ENCODE measurements at regions not wholly inside any gene's neighbourhood (a gene's known extent, or its start where the extent isn't known, plus 50 kb on each side); places are given as distances from the start of the nearest gene placed in this dataset.
A peak's percentile ranks its signal among the peaks of the same experiment; 100 is the strongest.

- Histone ChIP-seq H3K9me3 (replicated peaks) (no peaks in the 10 kb centered on the region), H3K4me1 (peaks cover 6% of the 10 kb centered on the region), H3K36me3 (no peaks in the 10 kb centered on the region), H3K4me3 (no peak overlapping the region), H3K27me3 (ENCODE audit: low read depth) (peaks cover 10% of the 10 kb centered on the region), H3K27ac (replicated peaks) (no peak overlapping the region)
- DNase-seq: no peak
- no peak for TF ChIP-seq CTCF (IDR thresholded peaks at IDR 0.05; ENCODE audit: borderline replicate concordance)
- intact Hi-C loops (cut with micrococcal nuclease): no loop called here
Measured at GRCh38 chr2:220455351-220455990, 828.0 kb downstream of the SLC4A3 start.

GRCh38 chr2:220458051-220458450, 830.6 kb downstream of the SLC4A3 start:
- Histone ChIP-seq H3K4me3 (no peak overlapping the region), H3K36me3 (no peaks in the 10 kb centered on the region), H3K27ac (replicated peaks) (no peak overlapping the region), H3K4me1 (peaks cover 13% of the 10 kb centered on the region), H3K27me3 (ENCODE audit: low read depth) (no peaks in the 10 kb centered on the region), H3K9me3 (replicated peaks) (no peaks in the 10 kb centered on the region)
- DNase-seq: no peak
- no peak for TF ChIP-seq CTCF (IDR thresholded peaks at IDR 0.05; ENCODE audit: borderline replicate concordance)
- intact Hi-C loops (cut with micrococcal nuclease): no loop called here

DNA sequence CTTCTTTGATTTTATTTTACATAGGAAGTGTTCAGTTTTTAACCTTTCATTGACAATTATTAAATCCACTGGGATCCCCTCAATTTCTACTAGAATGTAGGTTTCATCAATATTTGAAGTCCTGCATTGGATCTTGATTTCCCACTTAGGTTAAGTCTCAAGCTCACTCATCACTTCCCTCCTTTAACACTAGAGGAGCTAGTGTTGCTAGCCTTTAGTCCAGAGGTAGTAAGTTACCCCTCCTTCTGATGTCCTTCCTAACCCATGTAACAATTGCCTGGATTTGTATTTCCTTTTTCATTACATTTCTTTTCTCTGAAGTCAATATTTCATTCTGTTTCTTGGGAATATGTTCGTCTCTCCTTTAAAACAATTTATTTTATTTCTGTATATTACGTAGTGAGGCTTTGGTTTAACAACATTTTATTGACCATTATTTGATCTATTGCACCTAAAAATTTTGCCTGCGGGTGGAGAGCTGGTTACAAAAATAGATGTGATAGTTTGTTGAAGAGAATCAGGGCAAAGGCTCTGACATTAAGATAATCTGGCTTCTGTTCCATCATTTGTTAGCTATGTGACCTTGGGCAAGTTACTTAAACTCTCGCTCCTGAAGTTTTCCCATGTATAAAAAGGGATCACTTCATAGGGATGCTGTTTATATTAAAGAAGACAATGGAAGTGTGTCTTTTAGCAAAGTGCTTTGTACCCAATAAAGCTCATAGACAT, 833.0 kb downstream of the SLC4A3 start:
- H3K27ac ChIP-seq (replicated peaks): no peak overlapping the region
- H3K4me3 ChIP-seq: no peak overlapping the region
- intact Hi-C loops (cut with micrococcal nuclease): no loop called here

DNA sequence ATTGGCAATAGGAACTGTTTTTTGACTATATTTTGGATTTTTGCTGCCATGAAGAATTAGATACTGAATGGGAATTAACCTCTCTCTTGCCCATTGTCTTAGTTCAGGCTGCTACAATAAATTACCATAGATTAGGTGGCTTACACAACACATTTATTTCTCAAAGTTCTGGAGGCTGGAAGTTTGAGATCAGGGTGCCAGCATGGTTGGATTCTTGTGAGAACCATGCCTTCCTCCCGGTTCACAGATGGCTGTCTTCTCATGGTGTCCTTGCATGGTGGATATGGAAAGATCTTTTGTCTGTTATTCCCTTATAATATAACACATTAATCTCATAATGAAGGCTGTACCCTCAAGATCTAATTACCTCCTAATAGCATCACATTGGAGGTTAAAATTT, 836.4 kb downstream of the SLC4A3 start:
- no peak for DNase-seq
- Histone ChIP-seq H3K4me1 (peaks cover 13% of the 10 kb centered on the region), H3K9me3 (replicated peaks) (no peaks in the 10 kb centered on the region), H3K27me3 (ENCODE audit: low read depth) (no peaks in the 10 kb centered on the region), H3K36me3 (no peaks in the 10 kb centered on the region), H3K27ac (replicated peaks) (no peak overlapping the region), H3K4me3 (no peak overlapping the region)
- intact Hi-C loops (cut with micrococcal nuclease): no loop called here
- no peak for TF ChIP-seq CTCF (IDR thresholded peaks at IDR 0.05; ENCODE audit: borderline replicate concordance)

More for the DNA sequence above, 833.0 kb downstream of the SLC4A3 start:
- H3K27me3 ChIP-seq (ENCODE audit: low read depth): no peaks in the 10 kb centered on the region
- no peak for DNase-seq
- TF ChIP-seq CTCF (IDR thresholded peaks at IDR 0.05; ENCODE audit: borderline replicate concordance): peak; percentile 32
- H3K4me1 ChIP-seq: peaks cover 13% of the 10 kb centered on the region
- no peaks in the 10 kb centered on the region for H3K9me3 ChIP-seq (replicated peaks)
- no peaks in the 10 kb centered on the region for H3K36me3 ChIP-seq

GRCh38 chr2:220465700-220466099, 838.3 kb downstream of the SLC4A3 start:
- peak overlapping the region; percentile 46 for H3K27ac ChIP-seq (replicated peaks)
- H3K4me1 ChIP-seq: peaks cover 4% of the 10 kb centered on the region
- intact Hi-C loops (cut with micrococcal nuclease): no loop called here
- H3K4me3 ChIP-seq: no peak overlapping the region
- no peak for TF ChIP-seq CTCF (IDR thresholded peaks at IDR 0.05; ENCODE audit: borderline replicate concordance)
- no peaks in the 10 kb centered on the region for H3K36me3 ChIP-seq
- no peaks in the 10 kb centered on the region for H3K27me3 ChIP-seq (ENCODE audit: low read depth)
- no peak for DNase-seq
- no peaks in the 10 kb centered on the region for H3K9me3 ChIP-seq (replicated peaks)
